Brain microvascular endothelial cell (primary cell): ENCODE measurements at regions not wholly inside any gene's neighbourhood (a gene's known extent, or its start where the extent isn't known, plus 50 kb on each side); places are given as distances from the start of the nearest gene placed in this dataset.

ENCODE experiments used
- DNase-seq: peaks from one replicate; pipeline ENCODE4 v3.0.0-alpha.2; 2020
- H3K27ac ChIP-seq: fragments of 250-450 bp; sonication (Bioruptor Pico); 2 replicates; pipeline ENCODE4 v1.5.1; 2020; ENCODE audit warnings: mild to moderate bottlenecking, moderate library complexity
- H3K27me3 ChIP-seq: fragments of 250-450 bp; sonication (Bioruptor Pico); replicated peaks from 2 replicates; pipeline ENCODE4 v1.5.1; 2020; ENCODE audit warnings: mild to moderate bottlenecking
- H3K36me3 ChIP-seq: fragments of 250-450 bp; sonication (Bioruptor Pico); replicated peaks from 2 replicates; pipeline ENCODE4 v1.5.1; 2020; ENCODE audit warnings: mild to moderate bottlenecking
- H3K4me3 ChIP-seq: 2 replicates; pipeline ENCODE4 v1.5.1; 2011; ENCODE audit warnings: low read depth, mild to moderate bottlenecking, control low read depth, low read length, moderate library complexity
- CTCF ChIP-seq: IDR thresholded peaks from 2 replicates; pipeline ENCODE4 v1.5.1; 2011; ENCODE audit warnings: low read depth, mild to moderate bottlenecking, moderate library complexity, low read length, control low read depth, inconsistent platforms; ENCODE audit errors: missing control alignments
- in situ Hi-C: cut with HindIII; loops from 2 replicates; pipeline ENCODE4 v1.10.0; 2017; ENCODE audit warnings: low sequenced_read_pairs, low pct_ligation_motif_present

GRCh38 chr2:234722176-234722575, 225.3 kb upstream of the ARL4C start:
- Histone ChIP-seq H3K4me3 (no peak overlapping the region), H3K27ac (no peak overlapping the region), H3K36me3 (no peaks in the 10 kb centered on the region), H3K27me3 (no peaks in the 10 kb centered on the region)
- DNase-seq, result no peak
- in situ Hi-C loops, result no loop called here
- TF ChIP-seq CTCF, result no peak

GRCh38 chr2:234719116-234719716, 222.3 kb upstream of the ARL4C start:
- Histone ChIP-seq H3K27ac (no peak overlapping the region), H3K27me3 (no peaks in the 10 kb centered on the region), H3K4me3 (no peak overlapping the region), H3K36me3 (no peaks in the 10 kb centered on the region)
- in situ Hi-C loops, result no loop called here
- no peak for DNase-seq
- no peak for TF ChIP-seq CTCF

- H3K4me3 ChIP-seq, result no peak overlapping the region
- no peak overlapping the region for H3K27ac ChIP-seq
- TF ChIP-seq CTCF, result no peak
- DNase-seq, result no peak
- H3K27me3 ChIP-seq, result no peaks in the 10 kb centered on the region
- in situ Hi-C loops, result no loop called here
- no peaks in the 10 kb centered on the region for H3K36me3 ChIP-seq
Observed at GRCh38 chr2:234716271-234716670, 219.4 kb upstream of the ARL4C start.

GRCh38 chr2:234715671-234716250, 218.9 kb upstream of the ARL4C start:
- in situ Hi-C loops, result no loop called here
- DNase-seq, result no peak
- Histone ChIP-seq H3K27ac (no peak overlapping the region), H3K36me3 (no peaks in the 10 kb centered on the region), H3K4me3 (no peak overlapping the region), H3K27me3 (no peaks in the 10 kb centered on the region)
- no peak for TF ChIP-seq CTCF

GRCh38 chr2:234714711-234715110, 217.8 kb upstream of the ARL4C start:
- Histone ChIP-seq H3K27me3 (no peaks in the 10 kb centered on the region), H3K36me3 (no peaks in the 10 kb centered on the region), H3K4me3 (no peak overlapping the region), H3K27ac (no peak overlapping the region)
- no peak for TF ChIP-seq CTCF
- in situ Hi-C loops, result no loop called here
- no peak for DNase-seq

GRCh38 chr2:234712421-234712935, 215.6 kb upstream of the ARL4C start:
- Histone ChIP-seq H3K4me3 (no peak overlapping the region), H3K27me3 (no peaks in the 10 kb centered on the region), H3K27ac (no peak overlapping the region), H3K36me3 (no peaks in the 10 kb centered on the region)
- in situ Hi-C loops, result no loop called here
- DNase-seq, result no peak
- no peak for TF ChIP-seq CTCF
